HEK293T (cell line): ENCODE measurements at regions not wholly inside any gene's neighbourhood (a gene's known extent, or its start where the extent isn't known, plus 50 kb on each side); places are given as distances from the start of the nearest gene placed in this dataset.

ENCODE experiments used
- CTCF ChIA-PET: fragments of 350-600 bp; formaldehyde crosslinking; extraction: SDS; loops from one replicate; lab custom pipeline; 2021; ENCODE audit warnings: antibody characterized with exemption, inconsistent platforms; lab: Yijun Ruan, JAX
- POLR2A ChIA-PET: fragments of 350-600 bp; formaldehyde crosslinking; extraction: SDS; loops from one replicate; lab custom pipeline; 2020; ENCODE audit warnings: antibody characterized with exemption, inconsistent platforms; lab: Yijun Ruan, JAX
- DNase-seq: peaks from one replicate; pipeline ENCODE4 v3.0.0; 2012; ENCODE audit warnings: mixed read lengths; ENCODE audit errors: extremely low spot score
- ARNT ChIP-seq: fragments of 450-650 bp; IDR thresholded peaks from 2 replicates; pipeline ENCODE4 v1.6.1; 2017; ENCODE audit warnings: mild to moderate bottlenecking
- BHLHE40 ChIP-seq: fragments of 450-650 bp; IDR thresholded peaks from 2 replicates; pipeline ENCODE4 v1.6.1; 2016; ENCODE audit warnings: mild to moderate bottlenecking, moderate library complexity, borderline replicate concordance
- CTBP1 ChIP-seq: fragments of 450-650 bp; IDR thresholded peaks from 2 replicates; pipeline ENCODE4 v1.6.1; 2016; ENCODE audit warnings: borderline replicate concordance
- ELF4 ChIP-seq: fragments of 450-650 bp; IDR thresholded peaks from 2 replicates; pipeline ENCODE4 v1.6.1; 2017; ENCODE audit warnings: antibody characterized with exemption
- FOXA1 ChIP-seq: fragments of 450-650 bp; IDR thresholded peaks from 2 replicates; pipeline ENCODE4 v1.6.1; 2016; ENCODE audit warnings: mild to moderate bottlenecking
- FOXK2 ChIP-seq: fragments of 450-650 bp; IDR thresholded peaks from 2 replicates; pipeline ENCODE4 v1.6.1; 2016; ENCODE audit warnings: mild to moderate bottlenecking
- FOXM1 ChIP-seq: fragments of 450-650 bp; IDR thresholded peaks from 2 replicates; pipeline ENCODE4 v1.6.1; 2017; ENCODE audit warnings: mild to moderate bottlenecking, borderline replicate concordance
- HDGF ChIP-seq: fragments of 450-650 bp; IDR thresholded peaks from 2 replicates; pipeline ENCODE4 v1.6.1; 2017; ENCODE audit warnings: antibody characterized with exemption, borderline replicate concordance
- L3MBTL2 ChIP-seq: fragments of 450-650 bp; conservative IDR thresholded peaks from 2 replicates; pipeline ENCODE4 v1.6.1; 2016; ENCODE audit warnings: mild to moderate bottlenecking
- LEF1 ChIP-seq: fragments of 450-650 bp; IDR thresholded peaks from 2 replicates; pipeline ENCODE4 v1.6.1; 2017; ENCODE audit warnings: mild to moderate bottlenecking, borderline replicate concordance
- NFRKB ChIP-seq: fragments of 450-650 bp; IDR thresholded peaks from 2 replicates; pipeline ENCODE4 v1.6.1; 2016; ENCODE audit warnings: mild to moderate bottlenecking, moderate library complexity
- PKNOX1 ChIP-seq: fragments of 450-650 bp; IDR thresholded peaks from 2 replicates; pipeline ENCODE4 v1.6.1; 2016
- SP1 ChIP-seq: fragments of 450-650 bp; IDR thresholded peaks from 2 replicates; pipeline ENCODE4 v1.6.1; 2017
- SUZ12 ChIP-seq: fragments of 450-650 bp; IDR thresholded peaks from 2 replicates; pipeline ENCODE4 v1.6.1; 2016; ENCODE audit warnings: mild to moderate bottlenecking
- TARDBP ChIP-seq: fragments of 450-650 bp; IDR thresholded peaks from 2 replicates; pipeline ENCODE4 v1.6.1; 2016
- ZNF384 ChIP-seq: fragments of 450-650 bp; IDR thresholded peaks from 2 replicates; pipeline ENCODE4 v1.6.1; 2016

DNA sequence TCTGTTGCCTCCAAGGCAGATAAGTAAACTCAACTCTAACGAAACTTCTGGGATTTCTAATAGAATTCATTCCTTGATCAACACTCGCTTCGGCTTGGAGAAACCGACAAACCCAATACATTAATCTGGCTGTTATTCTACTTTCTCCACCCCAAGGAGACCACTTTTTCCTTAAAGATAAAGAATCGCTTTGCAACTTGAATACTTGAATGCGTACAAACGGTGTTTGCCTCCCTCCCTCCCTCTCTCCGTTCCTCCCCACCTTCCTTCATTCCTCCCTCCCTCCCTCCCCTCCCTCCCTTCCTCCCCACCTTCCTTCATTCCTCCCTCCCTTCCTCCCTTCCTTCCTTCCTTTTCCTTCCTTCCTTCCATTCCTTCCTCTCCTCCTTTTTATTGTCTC, 432.6 kb downstream of the HAPSTR1 start:
- no peak for DNase-seq
- TF ChIP-seq LEF1 (no peak), PKNOX1 (no peak), CTBP1 (no peak), SUZ12 (no peak), ARNT (no peak), HDGF (no peak), FOXK2 (no peak), ZNF384 (no peak), SP1 (no peak), TARDBP (no peak), BHLHE40 (no peak), FOXA1 (no peak), ELF4 (no peak), FOXM1 (no peak), L3MBTL2 (no peak), NFRKB (no peak)
- ChIA-PET CTCF (no interaction called here), POLR2A (no interaction called here)

DNA sequence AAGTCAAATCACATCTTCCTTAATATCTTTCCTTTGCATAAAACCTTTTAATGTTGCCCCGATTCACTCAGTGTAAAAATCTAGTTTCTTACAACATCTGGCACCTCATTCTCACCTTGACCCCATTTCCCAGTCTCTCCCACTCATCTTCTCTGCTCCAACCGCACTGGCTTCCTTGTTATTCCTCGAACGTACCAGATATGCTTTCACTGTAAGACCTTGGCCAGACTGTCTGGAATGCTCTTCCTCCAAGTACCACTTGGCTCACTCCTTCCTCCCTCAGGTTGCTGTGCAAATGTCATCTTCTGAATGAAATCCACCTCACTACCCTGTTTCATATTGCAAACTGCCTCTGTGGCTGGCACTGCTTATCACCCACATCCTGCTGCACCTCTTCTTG, 433.6 kb downstream of the HAPSTR1 start:
- ChIA-PET CTCF (interaction anchor here (0.6 kb wide), 1 partner anchor 26 kb away, joined by 3 read pairs; no protein-coding TSS in a partner anchor), POLR2A (no interaction called here)
- no peak for DNase-seq
- no peak for TF ChIP-seq SP1
- TF ChIP-seq L3MBTL2, result no peak
- no peak for TF ChIP-seq ARNT
- no peak for TF ChIP-seq FOXA1
- no peak for TF ChIP-seq NFRKB
- no peak for TF ChIP-seq PKNOX1
- TF ChIP-seq ZNF384, result no peak
- TF ChIP-seq FOXK2, result no peak
- no peak for TF ChIP-seq LEF1
- TF ChIP-seq CTBP1, result no peak
- no peak for TF ChIP-seq BHLHE40
- TF ChIP-seq HDGF, result no peak
- TF ChIP-seq TARDBP, result no peak
- no peak for TF ChIP-seq ELF4
- no peak for TF ChIP-seq SUZ12
- TF ChIP-seq FOXM1, result no peak

GRCh38 chr16:9526791-9527190, 435.3 kb downstream of the HAPSTR1 start:
- POLR2A ChIA-PET, result no interaction called here
- TF ChIP-seq L3MBTL2 (no peak), NFRKB (no peak)
- DNase-seq, result no peak
- CTCF ChIA-PET, result no interaction called here

- TF ChIP-seq NFRKB, result no peak
- TF ChIP-seq TARDBP, result no peak
- no peak for TF ChIP-seq LEF1
- TF ChIP-seq FOXK2, result no peak
- TF ChIP-seq HDGF, result no peak
- TF ChIP-seq ARNT, result no peak
- no peak for TF ChIP-seq PKNOX1
- no peak for TF ChIP-seq ELF4
- TF ChIP-seq FOXM1, result no peak
- no peak for TF ChIP-seq SP1
- TF ChIP-seq ZNF384, result no peak
- TF ChIP-seq SUZ12, result no peak
- TF ChIP-seq BHLHE40, result no peak
- no peak for TF ChIP-seq CTBP1
- CTCF ChIA-PET, result interaction anchor here (0.6 kb wide), 1 partner anchor 36 kb away, joined by 3 read pairs; no protein-coding TSS in a partner anchor
- no peak for DNase-seq
- POLR2A ChIA-PET, result no interaction called here
These were observed 436.5 kb downstream of the HAPSTR1 start for GRCh38 chr16:9527976-9528375.

DNA sequence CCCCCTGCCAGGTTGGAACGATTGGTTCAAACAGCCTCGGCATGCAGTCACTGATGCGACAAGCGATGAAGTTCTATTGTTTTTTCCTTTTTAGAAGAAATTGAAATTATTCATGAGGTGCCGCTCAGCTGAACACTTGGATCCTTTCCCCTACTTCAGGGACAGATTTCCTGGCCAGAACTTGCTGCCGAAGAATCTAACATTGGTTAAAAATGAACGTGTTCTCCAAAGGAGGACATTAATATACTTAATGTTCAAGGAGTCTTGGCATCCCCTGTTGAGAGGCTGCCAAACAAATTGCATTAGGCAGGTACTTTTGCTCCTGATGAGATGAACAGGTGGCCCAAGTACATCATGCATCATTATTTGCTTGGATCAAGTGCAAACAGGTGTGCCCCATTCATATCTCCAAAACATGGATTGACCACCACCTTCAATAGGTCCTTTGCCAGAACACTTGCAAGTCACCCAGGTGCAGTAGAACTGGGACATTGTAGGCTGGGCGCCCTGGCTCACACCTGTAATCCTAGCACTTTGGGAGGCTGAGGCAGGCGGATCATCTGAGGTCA, 437.2 kb downstream of the HAPSTR1 start:
- TF ChIP-seq NFRKB (no peak), FOXK2 (no peak), CTBP1 (no peak), TARDBP (no peak), SUZ12 (no peak)
- ChIA-PET CTCF (interaction anchor here (0.6 kb wide), 1 partner anchor 35 kb away, joined by 3 read pairs; no protein-coding TSS in a partner anchor), POLR2A (no interaction called here)
- DNase-seq, result no peak

DNA sequence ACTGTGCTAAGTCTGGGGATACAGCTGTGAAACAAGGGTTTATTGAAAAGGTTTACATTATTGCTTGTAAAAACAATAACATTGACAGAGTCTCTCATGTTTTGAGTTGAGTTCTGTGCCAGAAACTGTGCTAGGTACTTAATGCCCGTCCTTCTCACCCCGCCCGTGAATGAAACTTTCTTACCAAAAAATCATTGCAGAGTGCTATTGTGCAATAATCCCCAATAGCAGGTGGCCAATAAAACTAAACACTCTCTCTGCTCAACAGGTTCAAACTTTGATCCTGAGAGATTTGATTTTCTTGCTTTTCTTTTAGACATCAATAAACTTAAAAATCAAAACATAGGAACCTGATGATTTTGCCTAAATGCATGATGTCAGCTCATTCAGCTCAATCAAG, 441.6 kb downstream of the HAPSTR1 start:
- no peak for DNase-seq
- TF ChIP-seq ZNF384 (no peak), LEF1 (no peak)
- POLR2A ChIA-PET, result no interaction called here
- CTCF ChIA-PET, result no interaction called here

GRCh38 chr16:9534759-9535158, 443.3 kb downstream of the HAPSTR1 start:
- ChIA-PET CTCF (no interaction called here), POLR2A (no interaction called here)
- DNase-seq, result no peak
- TF ChIP-seq BHLHE40, result no peak
- TF ChIP-seq SUZ12, result no peak
- TF ChIP-seq FOXK2, result no peak
- no peak for TF ChIP-seq PKNOX1
- TF ChIP-seq ELF4, result no peak
- TF ChIP-seq LEF1, result no peak
- TF ChIP-seq SP1, result no peak
- TF ChIP-seq NFRKB, result no peak
- no peak for TF ChIP-seq L3MBTL2
- TF ChIP-seq FOXM1, result no peak
